Umbilical cord (tissue), 1 donor: ENCODE measurements at regions not wholly inside any gene's neighbourhood (a gene's known extent, or its start where the extent isn't known, plus 50 kb on each side); places are given as distances from the start of the nearest gene placed in this dataset.
"Not testable (repeated sequence)": the region's sequence is repeated elsewhere in the genome, so short reads cannot be mapped to it uniquely, and the experiment has no call there.

Experiments used
- DNase-seq: peaks from one replicate; pipeline ENCODE4 v3.0.0-alpha.2; 2015; ENCODE audit warnings: low spot score

DNA sequence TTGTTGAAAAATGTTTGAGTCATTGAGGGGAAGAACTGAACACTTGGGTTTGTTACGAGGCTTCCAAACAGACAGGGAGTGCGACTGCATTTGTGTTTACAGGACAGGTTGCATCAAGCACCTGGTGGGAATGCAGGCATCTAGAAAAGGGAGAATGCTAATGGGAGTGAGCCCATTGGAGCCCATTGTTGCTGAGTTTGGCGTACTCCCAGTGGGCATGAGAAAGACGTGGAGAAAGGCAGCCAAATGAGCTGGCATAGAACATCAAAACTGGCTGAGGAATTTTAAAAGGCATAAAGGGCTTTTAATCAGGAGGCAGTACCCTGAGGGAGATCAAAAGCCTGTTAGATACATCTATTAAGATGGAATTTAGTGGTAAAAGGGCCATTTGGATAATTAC, 171.6 kb upstream of the NPSR1 start:
- no peak for DNase-seq

DNA sequence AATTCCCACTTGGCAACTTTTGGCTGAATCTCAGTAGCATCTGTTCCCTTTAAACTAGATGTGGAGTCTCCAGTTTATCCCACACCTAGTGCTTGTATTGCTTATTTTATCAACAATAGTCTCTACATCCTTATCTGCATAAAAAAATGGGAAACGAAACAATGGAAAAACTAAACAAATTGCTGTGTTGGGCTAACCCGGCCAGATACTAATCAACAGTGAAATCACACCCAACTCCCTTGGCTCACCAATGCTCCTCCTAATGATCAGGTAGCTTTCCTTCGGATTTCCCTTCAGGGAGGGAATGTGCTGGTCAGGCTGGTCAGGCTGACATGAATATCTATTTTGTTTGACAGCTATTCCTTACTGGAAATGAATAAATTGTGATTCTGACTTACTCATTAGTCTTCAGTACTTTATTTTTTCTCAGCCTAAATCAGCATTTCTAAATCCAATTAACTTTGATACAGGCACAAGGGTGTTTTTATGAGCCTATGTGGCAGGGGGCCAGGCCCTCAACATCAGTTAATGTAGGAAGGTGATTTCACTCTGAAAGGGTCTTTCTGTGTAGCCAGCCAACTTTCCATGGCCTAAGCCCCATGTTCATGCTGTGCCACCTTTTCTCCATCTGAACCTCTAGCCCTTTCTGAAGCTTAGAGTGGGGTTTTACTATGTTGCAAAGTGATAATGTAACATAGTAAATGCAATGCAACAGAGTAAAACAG, 170.5 kb upstream of the NPSR1 start:
- no peak for DNase-seq

DNA sequence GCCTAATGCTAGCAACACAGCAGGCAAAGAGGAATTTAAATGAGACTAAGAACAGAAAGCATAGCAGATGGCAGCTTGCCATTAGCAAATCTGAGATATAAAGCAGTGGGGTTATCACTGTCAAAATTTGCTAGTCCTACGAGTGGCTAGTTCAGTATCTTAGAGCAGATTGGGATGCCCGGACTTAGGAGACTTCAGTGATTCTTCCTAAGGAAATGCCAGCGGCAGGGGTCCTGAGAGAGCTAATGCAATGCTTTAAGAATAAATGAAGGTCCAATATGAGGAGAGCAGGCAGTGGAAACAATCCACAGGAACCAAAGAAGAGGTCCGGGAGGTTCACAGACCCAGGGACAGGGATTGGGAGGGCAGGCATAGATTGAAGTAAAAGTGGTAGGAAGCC, 169.3 kb upstream of the NPSR1 start:
- DNase-seq, result no peak

GRCh38 chr7:34491899-34492298, 166.1 kb upstream of the NPSR1 start:
- DNase-seq, result no peak

DNA sequence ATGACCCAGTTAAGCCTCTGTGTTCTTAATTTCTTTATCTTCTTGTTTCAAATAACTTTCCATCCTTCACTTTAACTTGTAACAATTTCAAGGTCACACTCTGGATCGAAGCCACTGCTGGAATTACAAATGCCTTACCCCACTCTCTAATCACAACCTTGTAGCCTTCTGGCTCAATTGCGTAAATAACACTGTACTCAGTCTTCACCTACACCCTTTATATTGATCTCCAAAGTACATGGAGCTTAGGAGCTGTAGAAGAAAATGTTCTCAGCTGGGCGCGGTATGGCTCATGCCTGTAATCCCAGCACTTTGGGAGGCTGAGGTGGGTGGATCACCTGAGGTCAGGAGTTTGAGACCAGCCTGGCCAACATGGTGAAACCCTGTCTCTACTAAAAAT, 164.3 kb upstream of the NPSR1 start:
- no peak for DNase-seq

DNA sequence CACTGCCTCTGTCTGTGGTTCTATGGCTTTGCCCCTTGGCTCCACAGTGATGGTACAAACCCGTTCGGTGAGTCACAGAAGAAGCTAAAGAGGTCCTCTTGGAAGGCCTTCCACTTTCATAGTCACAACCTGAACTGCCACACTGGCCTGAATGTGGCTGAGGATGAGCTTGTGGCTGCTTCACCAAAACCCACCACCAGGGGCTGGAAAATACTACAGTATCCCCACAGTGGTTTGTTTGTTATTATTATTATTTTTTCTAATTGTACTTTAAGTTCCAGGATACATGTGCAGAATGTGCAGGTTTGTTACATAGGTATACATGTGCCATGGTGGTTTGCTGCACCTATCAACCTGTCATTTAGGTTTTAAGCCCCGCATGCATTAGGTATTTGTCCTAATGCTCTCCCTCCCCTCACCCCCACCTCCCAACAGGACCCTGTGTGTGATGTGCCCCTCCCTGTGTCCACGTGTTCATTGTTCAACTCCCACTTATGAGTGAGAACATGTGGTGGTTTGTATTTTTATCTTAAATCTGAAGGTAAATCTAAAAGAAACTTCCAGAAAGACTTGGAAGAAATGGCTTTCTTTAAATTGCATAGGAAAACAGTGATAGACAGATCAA, 160.8 kb upstream of the NPSR1 start:
- DNase-seq, result no peak

DNA sequence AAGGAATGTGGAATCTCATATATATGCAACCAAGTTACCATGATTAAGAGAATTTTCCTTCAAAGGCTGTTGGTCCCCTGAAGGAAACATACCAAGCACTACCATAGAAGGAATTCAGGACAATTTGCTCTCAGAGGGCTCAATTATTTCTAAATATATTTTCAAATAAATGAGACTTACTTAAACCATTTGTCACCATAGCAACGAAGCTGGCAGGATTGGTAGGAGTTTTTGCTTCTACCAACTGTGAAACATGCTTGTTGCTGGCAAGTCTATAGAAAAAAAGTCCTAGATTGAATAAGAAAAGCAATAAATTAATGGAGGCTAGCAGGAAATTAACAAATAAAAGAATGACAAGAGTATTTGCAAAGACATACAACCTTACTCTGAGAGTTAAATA, 156.9 kb upstream of the NPSR1 start:
- DNase-seq, result no peak

- DNase-seq, result no peak
These were observed 150.8 kb upstream of the NPSR1 start for GRCh38 chr7:34507191-34507590.

DNA sequence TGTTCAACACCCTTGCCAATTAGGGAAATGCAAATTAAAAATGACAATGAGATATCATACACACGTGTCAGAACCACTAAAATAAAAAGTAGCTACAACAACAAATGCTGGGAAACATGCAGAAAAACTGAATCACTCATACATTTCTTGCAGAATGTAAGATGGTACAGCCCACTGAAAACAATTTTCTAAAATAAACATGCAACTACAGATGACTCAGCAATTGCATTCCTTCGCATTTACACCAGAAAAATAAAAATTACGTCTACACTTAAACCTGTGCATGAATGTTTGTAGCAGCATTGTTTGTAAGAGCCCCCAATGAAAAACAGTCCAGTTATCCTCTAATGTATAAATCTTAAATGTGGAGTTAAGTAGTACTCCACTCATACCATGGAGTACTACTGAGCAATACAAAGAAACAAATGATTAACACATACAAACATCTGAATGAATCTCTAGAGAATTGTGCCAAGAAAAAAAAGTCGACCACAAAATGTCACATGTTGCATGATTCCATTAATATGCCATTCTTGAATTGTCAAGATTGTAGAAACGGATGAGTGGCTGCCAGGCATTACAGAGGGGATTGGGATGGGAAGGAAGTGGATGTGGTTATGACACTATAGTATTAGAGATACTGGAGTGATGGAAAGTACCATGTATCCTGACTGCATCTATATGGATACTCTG, 134.6 kb upstream of the NPSR1 start:
- no peak for DNase-seq

DNA sequence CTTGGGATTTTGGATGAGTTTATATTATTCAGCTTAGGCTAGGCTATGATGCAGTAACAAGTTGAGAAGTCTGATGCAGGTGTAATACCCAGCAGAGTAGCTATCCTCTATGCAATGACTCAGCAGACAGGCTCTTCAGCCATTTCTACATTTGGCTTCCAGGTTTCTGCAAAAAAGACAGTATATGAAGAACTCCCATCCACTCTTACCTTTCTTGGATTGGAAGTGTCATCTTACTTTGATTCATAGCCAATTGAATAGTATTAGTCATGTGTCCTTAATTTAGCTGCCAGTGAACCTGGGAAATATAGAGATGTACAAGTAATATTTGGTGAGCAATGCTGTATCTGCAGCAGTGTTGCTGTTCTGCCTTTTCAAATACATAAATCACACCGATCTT, 127.8 kb upstream of the NPSR1 start:
- no peak for DNase-seq

DNA sequence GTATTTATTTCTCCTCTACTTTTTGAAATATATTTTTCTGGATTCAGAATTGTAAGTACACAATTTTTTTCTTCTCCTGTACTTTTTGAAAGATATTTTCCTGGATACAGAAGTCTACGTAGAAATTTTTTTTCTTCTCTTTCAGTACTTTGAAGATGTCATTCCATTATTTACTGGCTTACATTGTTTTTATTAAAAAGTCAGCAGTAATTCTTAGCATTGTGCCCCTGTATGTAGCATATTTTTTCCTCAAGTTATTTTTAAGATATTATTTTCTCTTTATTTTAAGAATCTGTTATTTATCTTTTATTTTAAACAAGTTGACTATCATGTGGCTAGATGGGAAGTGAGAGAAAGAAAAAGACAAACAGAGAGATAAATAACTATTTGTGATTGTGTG, 119.0 kb upstream of the NPSR1 start:
- DNase-seq, result no peak

DNA sequence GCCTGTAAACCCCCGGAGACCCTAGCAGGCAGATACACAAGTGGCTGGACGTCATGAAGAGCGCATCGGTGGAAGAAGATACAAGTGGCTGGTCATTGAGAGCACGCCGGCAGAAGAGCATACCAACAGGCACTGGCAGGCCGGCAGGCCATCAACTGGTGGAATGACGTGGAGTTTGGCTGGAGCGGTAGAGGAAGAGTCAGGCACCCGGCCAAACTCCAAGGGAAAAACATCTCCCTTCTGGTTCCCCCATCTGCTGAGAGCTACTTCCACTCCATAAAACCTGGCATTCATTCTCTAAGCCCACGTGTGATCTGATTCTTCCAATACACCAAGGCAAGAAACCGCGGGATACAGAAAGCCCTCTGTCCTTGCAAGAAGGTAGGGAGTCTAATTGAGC, 113.4 kb upstream of the NPSR1 start:
- DNase-seq, result no peak

GRCh38 chr7:34550996-34551395, 107.0 kb upstream of the NPSR1 start:
- DNase-seq, result no peak

DNA sequence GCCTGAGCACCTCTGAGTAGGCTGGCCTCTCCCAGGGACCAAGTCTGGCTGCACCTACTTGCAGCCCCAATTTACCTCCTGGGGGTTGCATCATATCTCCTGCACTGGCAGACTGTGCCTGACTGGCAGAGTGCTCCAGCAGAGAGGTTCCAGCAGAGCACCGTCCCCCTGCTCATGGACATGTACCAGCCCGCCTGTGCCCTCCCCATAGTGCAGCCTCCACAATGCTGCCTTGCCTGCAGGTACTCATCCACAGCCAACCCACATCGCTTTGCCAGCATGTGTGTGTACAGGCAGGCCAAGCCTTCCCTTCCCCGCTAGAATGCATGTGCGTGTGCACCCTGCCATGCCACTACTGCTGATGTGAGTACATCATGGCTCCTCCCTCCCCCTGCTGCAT, 105.5 kb upstream of the NPSR1 start:
- no peak for DNase-seq

GRCh38 chr7:34558022-34558421, 100.0 kb upstream of the NPSR1 start:
- no peak for DNase-seq

GRCh38 chr7:34564091-34564490, 93.9 kb upstream of the NPSR1 start:
- DNase-seq, result no peak

DNA sequence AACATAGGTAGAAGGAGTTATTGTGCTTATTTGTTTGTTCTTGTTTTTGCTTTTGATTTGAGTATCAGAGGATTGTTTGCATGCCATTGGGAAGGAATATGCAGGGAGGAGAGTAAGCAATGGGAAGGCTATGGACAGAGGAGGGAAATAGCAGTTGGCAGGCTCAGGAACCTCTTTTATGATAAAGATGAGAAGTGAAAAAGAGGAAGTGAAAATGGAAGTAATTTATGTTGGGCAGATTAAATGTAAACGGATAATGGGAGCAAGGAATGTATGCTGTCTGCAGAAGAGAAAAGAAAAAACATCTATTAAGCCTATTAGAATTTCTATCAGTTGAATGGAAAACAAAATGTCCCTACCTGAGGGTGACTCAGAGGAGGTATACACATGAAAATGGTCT, 90.1 kb upstream of the NPSR1 start:
- DNase-seq, result no peak

GRCh38 chr7:34569975-34570699, 87.9 kb upstream of the NPSR1 start:
- no peak for DNase-seq

DNA sequence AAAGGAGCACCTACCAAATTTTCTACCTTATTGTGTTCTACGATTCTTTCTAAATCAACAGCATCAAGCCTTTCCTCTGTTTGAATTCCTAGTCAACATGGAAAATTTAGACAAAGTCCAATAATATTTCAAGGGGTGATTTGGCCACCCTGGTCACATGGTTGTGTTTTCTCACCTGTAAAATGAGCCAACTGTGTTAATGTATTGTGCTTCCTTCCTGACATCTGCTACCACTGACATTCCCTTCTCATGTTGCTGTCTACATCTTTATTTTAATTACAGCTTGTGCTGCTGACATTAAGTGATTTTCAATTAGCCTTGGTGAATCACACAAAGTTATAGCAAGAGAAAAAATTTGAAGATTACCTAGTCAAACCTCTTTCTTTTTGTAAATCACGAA, 83.0 kb upstream of the NPSR1 start:
- no peak for DNase-seq

- not testable (repeated sequence) for DNase-seq
These were observed 80.1 kb upstream of the NPSR1 start for GRCh38 chr7:34577934-34578333.

- DNase-seq, result not testable (repeated sequence)
These were observed 76.3 kb upstream of the NPSR1 start for GRCh38 chr7:34581698-34582097.

- no peak for DNase-seq
These were observed 73.5 kb upstream of the NPSR1 start for GRCh38 chr7:34584526-34584925.
